IMR-90 (cell line): ENCODE measurements at regions not wholly inside any gene's neighbourhood (a gene's known extent, or its start where the extent isn't known, plus 50 kb on each side); places are given as distances from the start of the nearest gene placed in this dataset.

Experiments
- ATAC-seq: fragments of 200-7000 bp; cut with Tn5 transposase; 2 replicates; pipeline ENCODE4 v1.9.1; 2020; ENCODE audit warnings: low read depth, mild to moderate bottlenecking, moderate library complexity
- BruUV-seq: library from RNA; stranded (reverse); fragments of 400-500 nt; replicated peaks from 2 replicates; lab custom pipeline; 2021; lab: Mats Ljungman, UMichigan
- CTCF ChIA-PET: fragments of 300-600 bp; formaldehyde crosslinking; extraction: SDS; loops from one replicate; lab custom pipeline; 2021; ENCODE audit warnings: antibody characterized with exemption; lab: Yijun Ruan, JAX
- POLR2A ChIA-PET: fragments of 300-600 bp; sonication (Branson Sonifier 250); formaldehyde crosslinking; loops from one replicate; lab custom pipeline; 2022; ENCODE audit warnings: antibody characterized with exemption; ENCODE audit not compliant: unreplicated experiment; lab: Charles Lee
- DNase-seq: peaks from one replicate; pipeline ENCODE4 v3.0.0; 2013
- H2AFZ ChIP-seq: replicated peaks from 2 replicates; pipeline ENCODE3; 2013; ENCODE audit warnings: low read length, mild to moderate bottlenecking; ENCODE audit not compliant: poor library complexity
- H2AK5ac ChIP-seq: 2 replicates; pipeline ENCODE4 v1.6.1; 2013; ENCODE audit warnings: low read depth, low read length, inconsistent platforms
- H2AK9ac ChIP-seq: replicated peaks from 2 replicates; pipeline ENCODE3; 2013; ENCODE audit warnings: mild to moderate bottlenecking, low read depth, low read length, moderate library complexity; ENCODE audit not compliant: poor library complexity
- H2BK120ac ChIP-seq: 2 replicates; pipeline ENCODE4 v1.6.1; 2013; ENCODE audit warnings: low read depth, low read length, inconsistent platforms
- H2BK15ac ChIP-seq: 3 replicates; pipeline ENCODE4 v1.6.1; 2013; ENCODE audit warnings: low read depth, low read length, inconsistent platforms
- H2BK20ac ChIP-seq: 2 replicates; pipeline ENCODE4 v1.6.1; 2013; ENCODE audit warnings: low read depth, mild to moderate bottlenecking, inconsistent platforms, low read length, moderate library complexity
- H2BK5ac ChIP-seq: 2 replicates; pipeline ENCODE4 v1.6.1; 2013; ENCODE audit warnings: mild to moderate bottlenecking, low read depth, low read length, inconsistent platforms; ENCODE audit not compliant: poor library complexity, severe bottlenecking
- H3K14ac ChIP-seq: replicated peaks from 2 replicates; pipeline ENCODE4 v1.6.1; 2013; ENCODE audit warnings: low read depth, low read length, inconsistent platforms
- H3K18ac ChIP-seq: 2 replicates; pipeline ENCODE4 v1.6.1; 2013; ENCODE audit warnings: low read depth, low read length, control low read depth
- H3K23ac ChIP-seq: 2 replicates; pipeline ENCODE4 v1.6.1; 2013; ENCODE audit warnings: low read depth, low read length, inconsistent platforms
- H3K27ac ChIP-seq: 2 replicates; pipeline ENCODE4 v1.5.1; 2013; ENCODE audit warnings: mild to moderate bottlenecking, control low read depth, low read length; ENCODE audit not compliant: insufficient read depth
- H3K27me3 ChIP-seq: 2 replicates; pipeline ENCODE4 v1.6.1; 2013; ENCODE audit warnings: low read length; ENCODE audit not compliant: control insufficient read depth, insufficient read depth
- H3K36me3 ChIP-seq: 2 replicates; pipeline ENCODE4 v1.6.1; 2013; ENCODE audit warnings: low read length, mixed read lengths; ENCODE audit not compliant: control insufficient read depth, insufficient read depth
- H3K4ac ChIP-seq: 2 replicates; pipeline ENCODE4 v1.6.1; 2013; ENCODE audit warnings: low read depth, low read length, inconsistent platforms
- H3K4me1 ChIP-seq: 2 replicates; pipeline ENCODE4 v1.6.1; 2013; ENCODE audit warnings: low read length, mixed read lengths; ENCODE audit not compliant: control insufficient read depth, insufficient read depth
- H3K4me2 ChIP-seq: 2 replicates; pipeline ENCODE4 v1.6.1; 2013; ENCODE audit warnings: low read depth, mild to moderate bottlenecking, control low read depth, low read length, moderate library complexity
- H3K4me3 ChIP-seq: 2 replicates; pipeline ENCODE4 v1.5.1; 2013; ENCODE audit warnings: low read depth, mild to moderate bottlenecking, control low read depth, low read length, moderate library complexity; ENCODE audit not compliant: insufficient read depth
- H3K56ac ChIP-seq: 2 replicates; pipeline ENCODE4 v1.6.1; 2013; ENCODE audit warnings: low read length, inconsistent platforms; ENCODE audit not compliant: insufficient read depth; ENCODE audit errors: extremely low read depth
- H3K79me1 ChIP-seq, 2 experiments: 2 replicates each; pipeline ENCODE4 v1.6.1; 2013; ENCODE audit warnings: low read length in 2 of 2, inconsistent platforms in 1 of 2, low read depth in 1 of 2
- H3K9ac ChIP-seq: 2 replicates; pipeline ENCODE4 v1.6.1; 2013; ENCODE audit warnings: low read depth, low read length, control low read depth
- H3K9me1 ChIP-seq: 2 replicates; pipeline ENCODE4 v1.6.1; 2013; ENCODE audit warnings: low read length, inconsistent platforms; ENCODE audit not compliant: insufficient read depth
- H3K9me3 ChIP-seq: 2 replicates; pipeline ENCODE4 v1.6.1; 2013; ENCODE audit warnings: low read length; ENCODE audit not compliant: control insufficient read depth, insufficient read depth
- H4K20me1 ChIP-seq: 2 replicates; pipeline ENCODE4 v1.6.1; 2013; ENCODE audit warnings: low read length, inconsistent platforms; ENCODE audit not compliant: insufficient read depth
- H4K5ac ChIP-seq: 2 replicates; pipeline ENCODE4 v1.6.1; 2013; ENCODE audit warnings: mild to moderate bottlenecking, low read depth, low read length, control low read depth
- H4K8ac ChIP-seq, 2 experiments: 2 replicates each; pipeline ENCODE4 v1.6.1; 2013; ENCODE audit warnings: low read depth in 2 of 2, low read length in 2 of 2, control low read depth in 1 of 2, inconsistent platforms in 1 of 2
- H4K91ac ChIP-seq: 2 replicates; pipeline ENCODE4 v1.6.1; 2013; ENCODE audit warnings: low read depth, low read length, inconsistent platforms; ENCODE audit not compliant: insufficient read depth
- MAFK ChIP-seq: IDR thresholded peaks from 2 replicates; pipeline ENCODE4 v1.6.1; 2012; ENCODE audit warnings: low read depth, low read length, improper control_type of control experiment
- MAZ ChIP-seq: IDR thresholded peaks from 2 replicates; pipeline ENCODE4 v1.6.1; 2012; ENCODE audit warnings: low read depth, mild to moderate bottlenecking, low read length, improper control_type of control experiment, moderate library complexity, borderline replicate concordance
- MXI1 ChIP-seq: IDR thresholded peaks from 2 replicates; pipeline ENCODE4 v1.6.1; 2012; ENCODE audit warnings: low read depth, mild to moderate bottlenecking, low read length, moderate library complexity, borderline replicate concordance
- POLR2A ChIP-seq: IDR thresholded peaks from 2 replicates; pipeline ENCODE4 v1.6.1; 2012; ENCODE audit warnings: mild to moderate bottlenecking, low read depth, low read length
- RCOR1 ChIP-seq: IDR thresholded peaks from 2 replicates; pipeline ENCODE4 v1.6.1; 2012; ENCODE audit warnings: mild to moderate bottlenecking, low read length, improper control_type of control experiment; ENCODE audit not compliant: insufficient replicate concordance
- WGBS, 2 experiments: methylation state at CpG; one replicate each; pipeline versions ENCODE4 v1.1.5 to v1.1.7; 2013; ENCODE audit warnings: missing lambda C conversion rate in 2 of 2; ENCODE audit not compliant: insufficient read length in 1 of 2; ENCODE audit errors: extremely low coverage in 2 of 2; 5-methylcytosine and 5-hydroxymethylcytosine counted together
- dilution Hi-C: fragments of 300-500 bp; cut with HindIII; formaldehyde crosslinking; loops from one replicate; pipeline ENCODE4 v1.14.3; 2018; ENCODE audit warnings: low sequenced_read_pairs; ENCODE audit not compliant: unreplicated experiment
- in situ Hi-C: fragments of 300-500 bp; cut with MboI; formaldehyde crosslinking; loops from 3 replicates; pipeline ENCODE4 v1.14.3; 2019; ENCODE audit warnings: low sequenced_read_pairs, inconsistent platforms, mixed read lengths
- intact Hi-C: fragments of 100-400 bp; cut with micrococcal nuclease; formaldehyde crosslinking; loops from 2 replicates; pipeline ENCODE4 v1.10.0; 2022
- TF ChIP-seq, protein P1 (sequence below): fragments of 150-350 bp; IDR thresholded peaks from 2 replicates; pipeline ENCODE4 v1.6.1; 2016; ENCODE audit warnings: low read depth, mild to moderate bottlenecking, low read length, moderate library complexity, borderline replicate concordance
- TF ChIP-seq, protein P2 (sequence below): conservative IDR thresholded peaks from 2 replicates; pipeline ENCODE4 v1.5.1; 2012; ENCODE audit warnings: mild to moderate bottlenecking, low read depth, low read length, improper control_type of control experiment

DNA sequence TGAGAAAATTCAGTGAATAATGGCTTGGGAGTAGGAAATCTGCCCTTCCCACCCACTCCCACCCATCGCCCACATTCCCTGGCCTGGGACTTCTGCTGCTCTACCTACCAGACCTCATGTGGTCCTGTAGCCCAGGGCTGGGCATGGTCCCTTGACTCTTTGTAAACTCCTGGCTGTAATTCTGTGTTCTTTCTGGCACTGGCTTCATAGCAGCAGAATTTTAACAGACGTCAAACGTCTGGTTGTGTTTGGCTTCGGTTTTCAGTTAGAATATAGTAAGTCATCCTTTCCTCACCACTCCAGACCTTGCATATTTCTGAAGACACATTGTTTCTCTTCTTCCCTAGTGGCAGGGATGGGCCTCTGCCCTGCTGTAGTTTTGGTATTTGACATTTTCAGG, 210.6 kb downstream of the CSNK2A3 start:
- no peaks in the 10 kb centered on the region for H3K36me3 ChIP-seq
- dilution Hi-C loops: no loop called here
- H4K8ac ChIP-seq: no peak overlapping the region
- H3K9me3 ChIP-seq: no peaks in the 10 kb centered on the region
- H3K79me1 ChIP-seq: no peaks in the 10 kb centered on the region
- no peak overlapping the region for H3K14ac ChIP-seq
- H3K9me1 ChIP-seq: no peaks in the 10 kb centered on the region
- POLR2A ChIA-PET: no interaction called here
- no peak overlapping the region for H2BK20ac ChIP-seq
- no CpG with 5 or more reads among the region's 4 CpGs for WGBS, 2 experiments
- H3K56ac ChIP-seq: no peak overlapping the region
- no peak overlapping the region for H3K9ac ChIP-seq
- no peaks in the 10 kb centered on the region for H4K20me1 ChIP-seq
- BruUV-seq: no TSS peak
- H4K91ac ChIP-seq: no peak overlapping the region
- CTCF ChIA-PET: interaction anchor here (1.2 kb wide), 1 partner anchor 15 kb away, joined by 4 read pairs; no protein-coding TSS in a partner anchor
- H2AK9ac ChIP-seq: no peak overlapping the region
- H2BK5ac ChIP-seq: no peak overlapping the region
- H3K4ac ChIP-seq: no peak overlapping the region
- H2BK15ac ChIP-seq: no peak overlapping the region
- H4K5ac ChIP-seq: no peak overlapping the region
- TF ChIP-seq MAZ: no peak
- TF ChIP-seq, protein P1, sequence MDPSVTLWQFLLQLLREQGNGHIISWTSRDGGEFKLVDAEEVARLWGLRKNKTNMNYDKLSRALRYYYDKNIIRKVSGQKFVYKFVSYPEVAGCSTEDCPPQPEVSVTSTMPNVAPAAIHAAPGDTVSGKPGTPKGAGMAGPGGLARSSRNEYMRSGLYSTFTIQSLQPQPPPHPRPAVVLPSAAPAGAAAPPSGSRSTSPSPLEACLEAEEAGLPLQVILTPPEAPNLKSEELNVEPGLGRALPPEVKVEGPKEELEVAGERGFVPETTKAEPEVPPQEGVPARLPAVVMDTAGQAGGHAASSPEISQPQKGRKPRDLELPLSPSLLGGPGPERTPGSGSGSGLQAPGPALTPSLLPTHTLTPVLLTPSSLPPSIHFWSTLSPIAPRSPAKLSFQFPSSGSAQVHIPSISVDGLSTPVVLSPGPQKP: no peak
- no peak for TF ChIP-seq MAFK
- TF ChIP-seq POLR2A: no peak
- TF ChIP-seq MXI1: no peak
- TF ChIP-seq, protein P2, sequence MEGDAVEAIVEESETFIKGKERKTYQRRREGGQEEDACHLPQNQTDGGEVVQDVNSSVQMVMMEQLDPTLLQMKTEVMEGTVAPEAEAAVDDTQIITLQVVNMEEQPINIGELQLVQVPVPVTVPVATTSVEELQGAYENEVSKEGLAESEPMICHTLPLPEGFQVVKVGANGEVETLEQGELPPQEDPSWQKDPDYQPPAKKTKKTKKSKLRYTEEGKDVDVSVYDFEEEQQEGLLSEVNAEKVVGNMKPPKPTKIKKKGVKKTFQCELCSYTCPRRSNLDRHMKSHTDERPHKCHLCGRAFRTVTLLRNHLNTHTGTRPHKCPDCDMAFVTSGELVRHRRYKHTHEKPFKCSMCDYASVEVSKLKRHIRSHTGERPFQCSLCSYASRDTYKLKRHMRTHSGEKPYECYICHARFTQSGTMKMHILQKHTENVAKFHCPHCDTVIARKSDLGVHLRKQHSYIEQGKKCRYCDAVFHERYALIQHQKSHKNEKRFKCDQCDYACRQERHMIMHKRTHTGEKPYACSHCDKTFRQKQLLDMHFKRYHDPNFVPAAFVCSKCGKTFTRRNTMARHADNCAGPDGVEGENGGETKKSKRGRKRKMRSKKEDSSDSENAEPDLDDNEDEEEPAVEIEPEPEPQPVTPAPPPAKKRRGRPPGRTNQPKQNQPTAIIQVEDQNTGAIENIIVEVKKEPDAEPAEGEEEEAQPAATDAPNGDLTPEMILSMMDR: no peak
- TF ChIP-seq RCOR1: no peak
- no peaks in the 10 kb centered on the region for H3K4me1 ChIP-seq
- H3K23ac ChIP-seq: no peak overlapping the region
- intact Hi-C loops: loop anchor here (10.0 kb wide), 1 partner anchor 208 kb away; no protein-coding TSS in a partner anchor
- no peak overlapping the region for H2AFZ ChIP-seq
- no peak overlapping the region for H3K4me3 ChIP-seq
- no peak overlapping the region for H2BK120ac ChIP-seq
- H3K27ac ChIP-seq: no peak overlapping the region
- H2AK5ac ChIP-seq: no peak overlapping the region
- DNase-seq (no peak), ATAC-seq (no peak)
- no peak overlapping the region for H3K4me2 ChIP-seq
- no peak overlapping the region for H3K18ac ChIP-seq
- peaks cover 18% of the 10 kb centered on the region for H3K27me3 ChIP-seq
- in situ Hi-C loops: no loop called here
